ENCODE measurements at regions not wholly inside any gene's neighbourhood (a gene's known extent, or its start where the extent isn't known, plus 50 kb on each side); places are given as distances from the start of the nearest gene placed in this dataset.

GRCh38 chr2:186911551-186912085 lies 62.6 kb upstream of the ZSWIM2 start:
- Histone ChIP-seq H4K20me1 (replicated peaks; ENCODE audit: control insufficient read depth, insufficient read depth, low read length) (no peaks in the 10 kb centered on the region), H3K27me3 (ENCODE audit: control insufficient read depth in 2 of 2, insufficient read depth in 2 of 2, low read length in 2 of 2) (no peaks in the 10 kb centered on the region), H3K4me3 (no peak overlapping the region), H3K9me1 (ENCODE audit: control insufficient read depth, insufficient read depth, low read length) (no peaks in the 10 kb centered on the region), H3K36me3 (ENCODE audit: control insufficient read depth, insufficient read depth, low read length) (no peaks in the 10 kb centered on the region), H3K4me2 (ENCODE audit: insufficient read depth, low read length) (no peak overlapping the region), H3K9ac (ENCODE audit: insufficient read depth in 1 of 2, low read depth in 2 of 2, low read length in 2 of 2) (0 out of 4 replicates have a peak overlapping the region, but pooled peaks of 1 of the 2 experiments have one; percentile 43), H2AFZ (ENCODE audit: low read depth, low read length) (peak overlapping the region; percentile 77), H3K27ac (ENCODE audit: extremely low read depth, low read depth, low read length) (peak overlapping the region; percentile 40; the same call in 2 of the 3 replicates), H3K4me1 (replicated peaks in 1 of 2; ENCODE audit: control insufficient read depth in 2 of 2, insufficient read depth in 2 of 2, low read length in 2 of 2) (peaks cover 3 to 12% of the 10 kb centered on the region in 2 experiments; a peak in 2 of 5 replicates), H3K79me2 (ENCODE audit: control insufficient read depth, insufficient read depth, low read length) (no peaks in the 10 kb centered on the region), H3K9me3 (replicated peaks; ENCODE audit: control insufficient read depth, insufficient read depth, low read depth, low read length) (no peaks in the 10 kb centered on the region)
- in situ Hi-C loops (cut with MboI), result no loop called here
- no TSS peak for BruUV-seq (replicated peaks)
- DNase-seq (ENCODE audit: extremely low read depth in 1 of 4, low spot score in 3 of 4) (no peak), ATAC-seq (peak; percentile 57), FAIRE-seq (no peak)
- intact Hi-C loops (cut with micrococcal nuclease), result loop anchor here (5.0 kb wide), 1 partner anchor 91 kb away; no protein-coding TSS in a partner anchor
- 47% methylated on average over 8 of the region's 8 CpGs for WGBS (ENCODE audit: insufficient coverage, low coverage, missing lambda C conversion rate)
- POLR2A ChIA-PET, result interaction anchor here (1.1 kb wide), 1 partner anchor 10 kb away, joined by 4 read pairs; no protein-coding TSS in a partner anchor
- CTCF ChIA-PET (ENCODE audit: low intra/inter-chr PET ratio), result no interaction called here
- TF ChIP-seq PTRF (tag; IDR thresholded peaks at IDR 0.05) (no peak), ZBTB40 (IDR thresholded peaks at IDR 0.05) (peak; percentile 80), ZBTB40 (CRISPR knock-in tag; IDR thresholded peaks at IDR 0.05) (peak; percentile 67; the same call in 1 of the 2 replicates), ZNF639 (CRISPR knock-in tag; conservative IDR thresholded peaks at IDR 0.05 in 1 of 2, IDR thresholded peaks at IDR 0.05 in 1 of 2) (no peak), ZNF316 (IDR thresholded peaks at IDR 0.05) (peak; percentile 58), ZNF57 (CRISPR knock-in tag; IDR thresholded peaks at IDR 0.05) (no peak), PML (IDR thresholded peaks at IDR 0.05; ENCODE audit: low read length) (no peak), UBTF (IDR thresholded peaks at IDR 0.05; ENCODE audit: borderline replicate concordance in 1 of 2, low read depth in 2 of 2, low read length in 2 of 2) (no peak)

Data from K562 (cell line).